ENCODE measurements at regions not wholly inside any gene's neighbourhood (a gene's known extent, or its start where the extent isn't known, plus 50 kb on each side); places are given as distances from the start of the nearest gene placed in this dataset.
"Not testable (repeated sequence)": the region's sequence is repeated elsewhere in the genome, so short reads cannot be mapped to it uniquely, and the experiment has no call there.

GRCh38 chr5:119895066-119895465 lies 265.7 kb downstream of the FAM170A start:
- DNase-seq (ENCODE audit: low read depth in 3 of 3): no peak

- DNase-seq (ENCODE audit: low read depth in 3 of 3): no peak
Observed at GRCh38 chr5:119896826-119897536, 267.6 kb downstream of the FAM170A start.

GRCh38 chr5:119897537-119898370 lies 268.4 kb downstream of the FAM170A start:
- no peak for DNase-seq (ENCODE audit: low read depth in 3 of 3)

DNA sequence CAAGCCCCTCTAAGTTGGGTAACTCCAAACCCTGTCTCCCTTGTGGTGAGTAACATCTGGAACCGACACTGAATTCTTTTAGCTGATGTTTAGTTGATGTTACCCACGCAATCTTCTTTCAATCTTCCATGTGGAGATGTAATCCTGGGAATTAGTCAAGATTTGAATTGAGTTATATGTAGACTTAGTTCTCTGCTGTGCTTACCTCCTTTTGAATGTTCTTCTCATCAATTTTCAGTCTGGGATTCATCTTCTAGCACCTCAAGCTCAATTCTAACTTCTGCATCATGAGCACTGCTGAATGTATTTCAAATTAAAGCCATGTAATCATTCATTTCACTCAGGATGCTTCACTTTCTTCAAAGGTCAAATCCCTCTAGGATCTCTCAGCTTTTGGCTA lies 270.6 kb downstream of the FAM170A start:
- no peak for DNase-seq (ENCODE audit: low read depth in 3 of 3)

DNA sequence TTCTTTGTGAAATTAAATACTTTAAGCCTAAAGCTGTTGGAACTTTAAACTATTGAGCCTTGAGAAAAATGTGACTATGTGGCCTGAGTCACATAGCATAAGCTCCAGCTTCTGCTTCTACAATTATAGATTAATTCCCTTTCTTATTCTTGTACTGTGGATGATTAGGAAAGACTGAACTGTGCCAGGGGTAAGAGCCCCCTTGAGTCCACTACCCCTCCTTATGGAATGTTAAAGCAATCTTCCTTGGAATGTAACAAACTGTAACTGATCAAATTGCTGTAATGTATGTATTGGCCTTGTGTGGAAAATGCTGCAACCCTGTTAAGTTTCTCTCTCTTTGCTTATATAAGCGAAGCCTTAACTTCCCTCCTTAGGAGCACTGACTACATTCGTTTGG lies 273.2 kb downstream of the FAM170A start:
- no peak for DNase-seq (ENCODE audit: low read depth in 3 of 3)

GRCh38 chr5:119913425-119913824 lies 284.1 kb downstream of the FAM170A start:
- no peak for DNase-seq (ENCODE audit: low read depth in 3 of 3)

- no peak for DNase-seq (ENCODE audit: low read depth in 3 of 3)
Observed at GRCh38 chr5:119919279-119919678, 289.9 kb downstream of the FAM170A start.

DNA sequence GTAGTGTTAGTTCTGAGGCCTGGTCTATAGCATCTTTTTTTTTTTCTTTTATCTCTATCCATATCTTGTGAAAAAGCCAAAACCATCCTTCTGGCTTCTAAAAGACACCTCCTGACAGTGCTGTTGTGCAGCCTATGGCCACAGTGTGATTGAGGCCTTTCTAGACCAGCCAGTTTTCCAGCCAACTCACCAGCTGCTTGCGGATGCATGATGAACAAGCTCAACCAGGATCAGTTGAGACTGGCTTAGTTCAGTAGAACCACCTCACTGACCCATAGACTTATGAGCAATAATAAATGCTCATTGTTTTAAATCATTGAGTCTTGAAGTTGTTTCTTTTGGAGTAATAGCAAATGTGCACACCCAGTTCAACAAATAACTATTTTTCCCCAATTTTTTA lies 296.9 kb downstream of the FAM170A start:
- no peak for DNase-seq (ENCODE audit: low read depth in 3 of 3)

- no peak for DNase-seq (ENCODE audit: low read depth in 3 of 3)
Observed at GRCh38 chr5:119928974-119929373, 299.6 kb downstream of the FAM170A start.

GRCh38 chr5:119930490-119930889 lies 301.1 kb downstream of the FAM170A start:
- DNase-seq (ENCODE audit: low read depth in 3 of 3): no peak

DNA sequence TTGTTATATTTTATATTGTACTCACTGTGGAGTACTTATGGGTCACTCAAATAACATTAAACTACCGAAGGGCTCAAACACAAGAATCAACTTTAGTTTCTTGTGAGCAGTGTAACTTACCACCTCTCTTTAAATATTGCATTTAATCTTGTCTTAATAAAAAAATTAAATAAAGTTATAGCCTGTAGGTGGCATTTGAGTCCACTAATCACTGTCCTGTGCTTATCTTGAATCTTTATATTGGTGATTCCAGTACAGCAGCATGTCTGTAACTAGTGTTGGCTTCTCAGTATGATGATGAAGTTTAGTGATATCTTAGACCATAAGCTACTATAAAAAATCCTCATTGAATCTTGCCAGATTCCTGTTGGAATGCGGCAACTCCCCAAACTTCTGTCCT lies 313.8 kb downstream of the FAM170A start:
- no peak for DNase-seq (ENCODE audit: low read depth in 3 of 3)

GRCh38 chr5:119945691-119946090 lies 316.3 kb downstream of the FAM170A start:
- DNase-seq (ENCODE audit: low read depth in 3 of 3): no peak

- DNase-seq (ENCODE audit: low read depth in 3 of 3): no peak
Observed at GRCh38 chr5:119948162-119948561, 318.8 kb downstream of the FAM170A start.

DNA sequence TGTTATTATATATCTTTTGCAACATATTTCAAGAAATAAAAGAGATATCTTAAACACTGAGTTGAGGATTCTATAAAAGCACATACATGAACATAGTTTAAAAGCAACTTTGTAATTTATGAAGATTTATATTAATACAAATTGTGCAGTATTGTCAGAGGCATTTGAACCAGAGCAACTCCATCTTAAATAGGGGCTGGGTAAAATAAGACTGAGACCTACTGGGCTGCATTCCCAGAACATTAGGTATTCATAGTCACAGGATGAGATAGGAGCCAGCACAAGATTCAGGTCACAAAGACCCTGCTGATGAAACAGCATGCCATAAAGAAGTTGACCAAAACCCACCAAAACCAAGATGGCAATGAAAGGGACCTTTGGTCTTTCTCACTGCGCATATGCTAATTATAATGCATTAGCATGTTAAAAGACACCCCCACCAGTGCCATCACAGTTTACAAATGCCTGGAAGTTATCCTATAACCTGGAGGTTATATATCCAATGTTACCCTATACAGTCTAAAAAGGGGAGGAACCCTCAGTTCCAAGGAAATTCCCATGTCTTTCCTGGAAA lies 320.2 kb downstream of the FAM170A start:
- DNase-seq (ENCODE audit: low read depth in 3 of 3): no peak

GRCh38 chr5:119951330-119951934 lies 322.1 kb downstream of the FAM170A start:
- DNase-seq (ENCODE audit: low read depth in 3 of 3): no peak

DNA sequence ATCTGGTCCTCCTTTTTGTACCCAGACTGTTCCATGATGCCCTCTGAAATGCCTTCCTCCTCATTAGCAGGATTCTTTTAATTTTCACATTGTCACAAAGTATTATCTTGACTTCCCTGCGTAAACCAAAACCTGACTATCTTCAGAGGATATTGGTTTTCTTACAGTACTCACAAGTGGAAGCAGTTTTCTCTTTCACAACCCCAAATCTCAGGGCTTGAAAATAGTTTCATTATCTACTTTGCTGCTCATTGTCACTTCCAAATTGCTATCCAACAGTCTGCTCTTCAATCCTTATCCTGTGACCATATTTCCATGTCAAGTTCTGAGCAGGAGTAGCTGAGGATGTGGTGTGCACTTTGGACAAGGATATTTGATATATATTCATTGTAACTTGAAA lies 324.1 kb downstream of the FAM170A start:
- DNase-seq (ENCODE audit: low read depth in 3 of 3): no peak

GRCh38 chr5:119954106-119954505 lies 324.7 kb downstream of the FAM170A start:
- no peak for DNase-seq (ENCODE audit: low read depth in 3 of 3)

- no peak for DNase-seq (ENCODE audit: low read depth in 3 of 3)
Observed at GRCh38 chr5:119961993-119962392, 332.6 kb downstream of the FAM170A start.

- no peak for DNase-seq (ENCODE audit: low read depth in 3 of 3)
Observed at GRCh38 chr5:119966028-119966427, 336.7 kb downstream of the FAM170A start.

- no peak for DNase-seq (ENCODE audit: low read depth in 3 of 3)
Observed at GRCh38 chr5:119968690-119969089, 339.3 kb downstream of the FAM170A start.

DNA sequence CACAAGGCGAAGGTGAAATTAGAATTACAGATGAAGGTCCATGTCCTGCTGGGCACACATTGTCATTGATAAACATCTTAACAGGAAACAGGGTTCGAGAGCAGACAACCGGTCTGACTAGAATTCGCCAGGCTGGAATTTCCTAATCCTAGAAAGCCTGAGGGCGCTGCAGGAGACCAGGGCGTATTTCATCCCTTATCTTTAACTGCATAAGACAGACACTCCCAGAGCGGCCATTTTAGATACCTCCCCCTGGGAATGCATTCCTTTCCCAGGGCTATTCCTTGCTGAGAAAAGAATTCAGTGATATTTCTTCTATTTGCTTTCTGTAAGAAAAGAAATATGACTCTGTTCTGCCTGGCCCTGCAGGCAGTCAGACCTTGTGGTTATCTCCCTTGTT lies 357.7 kb downstream of the FAM170A start:
- DNase-seq (ENCODE audit: low read depth in 3 of 3): not testable (repeated sequence)

GRCh38 chr5:119991625-119992024 lies 362.3 kb downstream of the FAM170A start:
- DNase-seq (ENCODE audit: low read depth in 3 of 3): no peak
